MM.1S (cell line): ENCODE measurements at regions not wholly inside any gene's neighbourhood (a gene's known extent, or its start where the extent isn't known, plus 50 kb on each side); places are given as distances from the start of the nearest gene placed in this dataset.

Experiments used
- DNase-seq: peaks from one replicate; pipeline ENCODE4 v3.0.0-alpha.2; 2015
- H2AFZ ChIP-seq: fragments of 300-600 bp; sonication (generic); 2 replicates; pipeline ENCODE4 v1.6.0; 2016; ENCODE audit warnings: antibody characterized with exemption, low read length
- H3F3A ChIP-seq: fragments of 300-600 bp; sonication (generic); 2 replicates; pipeline ENCODE4 v1.6.1; 2016; ENCODE audit warnings: mild to moderate bottlenecking, antibody characterized with exemption, low read length, moderate library complexity, mixed read lengths; ENCODE audit not compliant: insufficient read depth
- H3K27ac ChIP-seq: fragments of 300-600 bp; sonication (generic); 2 replicates; pipeline ENCODE4 v1.5.1; 2016; ENCODE audit warnings: mild to moderate bottlenecking, low read length
- H3K27me3 ChIP-seq: fragments of 300-600 bp; sonication (generic); replicated peaks from 2 replicates; pipeline ENCODE4 v1.6.0; 2016; ENCODE audit warnings: low read length; ENCODE audit not compliant: insufficient read depth
- H3K36me3 ChIP-seq: fragments of 300-600 bp; sonication (generic); replicated peaks from 2 replicates; pipeline ENCODE4 v1.6.1; 2016; ENCODE audit warnings: mild to moderate bottlenecking, low read length, mixed read lengths; ENCODE audit not compliant: insufficient read depth
- H3K4me1 ChIP-seq: fragments of 300-600 bp; sonication (generic); 2 replicates; pipeline ENCODE4 v1.6.1; 2016; ENCODE audit warnings: low read length, mixed read lengths
- H3K4me2 ChIP-seq: fragments of 300-600 bp; sonication (generic); 2 replicates; pipeline ENCODE4 v1.6.0; 2016; ENCODE audit warnings: low read depth, low read length
- H3K4me3 ChIP-seq: fragments of 300-600 bp; sonication (generic); 2 replicates; pipeline ENCODE4 v1.5.1; 2016; ENCODE audit warnings: low read length, mixed read lengths
- H3K79me2 ChIP-seq: fragments of 300-600 bp; sonication (generic); 2 replicates; pipeline ENCODE4 v1.6.1; 2016; ENCODE audit warnings: mixed run types, low read length, mixed read lengths
- H3K9ac ChIP-seq: fragments of 300-600 bp; sonication (generic); 2 replicates; pipeline ENCODE4 v1.6.1; 2016; ENCODE audit warnings: low read length, mixed read lengths
- H3K9me2 ChIP-seq: fragments of 300-600 bp; sonication (generic); replicated peaks from 2 replicates; pipeline ENCODE4 v1.6.1; 2016; ENCODE audit warnings: mild to moderate bottlenecking, low read length, mixed read lengths; ENCODE audit not compliant: insufficient read depth
- H3K9me3 ChIP-seq: fragments of 300-600 bp; sonication (generic); replicated peaks from 2 replicates; pipeline ENCODE4 v1.6.1; 2016; ENCODE audit warnings: mild to moderate bottlenecking, low read length, mixed read lengths; ENCODE audit not compliant: insufficient read depth
- H4K20me1 ChIP-seq: fragments of 300-600 bp; sonication (generic); 2 replicates; pipeline ENCODE4 v1.6.1; 2016; ENCODE audit warnings: mild to moderate bottlenecking, low read length, moderate library complexity, mixed read lengths; ENCODE audit not compliant: insufficient read depth
- CTCF ChIP-seq: fragments of 300-600 bp; sonication (generic); IDR thresholded peaks from 2 replicates; pipeline ENCODE4 v1.5.1; 2016; ENCODE audit warnings: antibody characterized with exemption, low read length, mixed read lengths
- EZH2 ChIP-seq: fragments of 300-600 bp; sonication (generic); optimal IDR thresholded peaks from 2 replicates; pipeline ENCODE3; 2017; ENCODE audit warnings: low read depth, mild to moderate bottlenecking, antibody characterized with exemption, low read length, mixed read lengths
- EZH2phosphoT487 ChIP-seq: fragments of 300-600 bp; sonication (generic); IDR thresholded peaks from 2 replicates; pipeline ENCODE4 v1.6.1; 2018; ENCODE audit warnings: antibody characterized with exemption, low read length

GRCh38 chr11:11117730-11118129, 235.3 kb downstream of the CSNK2A3 start:
- Histone ChIP-seq H3K36me3 (no peaks in the 10 kb centered on the region), H3F3A (no peaks in the 10 kb centered on the region), H3K4me1 (no peaks in the 10 kb centered on the region), H3K9me2 (no peaks in the 10 kb centered on the region), H3K9me3 (no peaks in the 10 kb centered on the region), H4K20me1 (no peaks in the 10 kb centered on the region), H3K4me2 (no peak overlapping the region), H2AFZ (no peak overlapping the region), H3K9ac (no peak overlapping the region), H3K27ac (no peak overlapping the region), H3K27me3 (no peaks in the 10 kb centered on the region), H3K4me3 (no peak overlapping the region), H3K79me2 (no peaks in the 10 kb centered on the region)
- TF ChIP-seq EZH2 (no peak), EZH2phosphoT487 (no peak), CTCF (no peak)
- no peak for DNase-seq

GRCh38 chr11:11115475-11115874, 237.6 kb downstream of the CSNK2A3 start:
- Histone ChIP-seq H2AFZ (no peak overlapping the region), H3F3A (no peaks in the 10 kb centered on the region), H3K36me3 (no peaks in the 10 kb centered on the region), H3K9me3 (no peaks in the 10 kb centered on the region), H3K4me2 (no peak overlapping the region), H4K20me1 (no peaks in the 10 kb centered on the region), H3K9ac (no peak overlapping the region), H3K27ac (no peak overlapping the region), H3K9me2 (no peaks in the 10 kb centered on the region), H3K4me3 (no peak overlapping the region), H3K79me2 (no peaks in the 10 kb centered on the region), H3K27me3 (no peaks in the 10 kb centered on the region), H3K4me1 (no peaks in the 10 kb centered on the region)
- DNase-seq: no peak
- no peak for TF ChIP-seq EZH2phosphoT487

- no peak overlapping the region for H3K4me3 ChIP-seq
- no peak overlapping the region for H3K9ac ChIP-seq
- H3K4me2 ChIP-seq: no peak overlapping the region
- no peaks in the 10 kb centered on the region for H3K4me1 ChIP-seq
- no peak for DNase-seq
- H3K36me3 ChIP-seq: no peaks in the 10 kb centered on the region
- TF ChIP-seq EZH2: no peak
- no peaks in the 10 kb centered on the region for H3F3A ChIP-seq
- H3K27me3 ChIP-seq: no peaks in the 10 kb centered on the region
- no peaks in the 10 kb centered on the region for H3K9me3 ChIP-seq
- H3K79me2 ChIP-seq: no peaks in the 10 kb centered on the region
- H3K27ac ChIP-seq: no peak overlapping the region
- no peak overlapping the region for H2AFZ ChIP-seq
- no peaks in the 10 kb centered on the region for H3K9me2 ChIP-seq
- no peaks in the 10 kb centered on the region for H4K20me1 ChIP-seq
These were observed 239.4 kb downstream of the CSNK2A3 start for GRCh38 chr11:11113626-11114025.

GRCh38 chr11:11108026-11108425, 245.0 kb downstream of the CSNK2A3 start:
- Histone ChIP-seq H3K4me3 (no peak overlapping the region), H3K9me2 (no peaks in the 10 kb centered on the region), H3K36me3 (no peaks in the 10 kb centered on the region), H3K27me3 (no peaks in the 10 kb centered on the region), H3K9ac (no peak overlapping the region), H4K20me1 (no peaks in the 10 kb centered on the region), H3K9me3 (no peaks in the 10 kb centered on the region), H3K79me2 (no peaks in the 10 kb centered on the region), H3K27ac (no peak overlapping the region), H3K4me2 (no peak overlapping the region), H3F3A (no peaks in the 10 kb centered on the region), H3K4me1 (no peaks in the 10 kb centered on the region), H2AFZ (no peak overlapping the region)
- no peak for DNase-seq
- TF ChIP-seq EZH2 (no peak), CTCF (no peak), EZH2phosphoT487 (no peak)
